ENCODE measurements at regions not wholly inside any gene's neighbourhood (a gene's known extent, or its start where the extent isn't known, plus 50 kb on each side); places are given as distances from the start of the nearest gene placed in this dataset.

GRCh38 chr9:71171517-71171916, 50.1 kb upstream of the TRPM3 start:
- DNase-seq = no peak

All from skin of body (tissue), 1 donor.